Heart left ventricle (tissue), 16 donors: ENCODE measurements at regions not wholly inside any gene's neighbourhood (a gene's known extent, or its start where the extent isn't known, plus 50 kb on each side); places are given as distances from the start of the nearest gene placed in this dataset.
A peak's percentile ranks its signal among the peaks of the same experiment; 100 is the strongest.

Experiments
- ATAC-seq, 4 donors: fragments of 200-7000 bp; cut with Tn5 transposase; one replicate each; pipeline ENCODE4 v1.9.1; 2020 to 2022; ENCODE audit warnings: moderate library complexity in 4 of 4, mild to moderate bottlenecking in 3 of 4, moderate number of reproducible peaks in 1 of 4
- DNase-seq, 5 donors: peaks; one replicate each; pipeline ENCODE4 v3.0.0-alpha.2; 2020
- H3K27ac ChIP-seq, 12 donors: fragments of 200-600 bp; sonication (generic) in 4 of 12; one replicate each; pipeline versions ENCODE4 v1.5.0 to v1.8.0; 2016 to 2022; ENCODE audit warnings: mild to moderate bottlenecking in 2 of 12
- H3K27me3 ChIP-seq, 9 donors: fragments of 200-600 bp; sonication (generic) in 2 of 9; one replicate each; pipeline versions ENCODE4 v1.5.1 to v1.8.0; 2016 to 2022; ENCODE audit warnings: mild to moderate bottlenecking in 3 of 9
- H3K36me3 ChIP-seq, 9 donors: fragments of 200-600 bp; sonication (generic) in 2 of 9; one replicate each; pipeline versions ENCODE4 v1.5.0 to v1.8.0; 2018 to 2022; ENCODE audit warnings: mild to moderate bottlenecking in 2 of 9
- H3K4me1 ChIP-seq, 12 donors: fragments of 200-600 bp; sonication (generic) in 4 of 12; one replicate each; pipeline versions ENCODE4 v1.5.0 to v1.8.0; 2016 to 2022; ENCODE audit warnings: mild to moderate bottlenecking in 3 of 12
- H3K4me3 ChIP-seq, 12 donors: fragments of 200-600 bp; sonication (generic) in 4 of 12; one replicate each; pipeline versions ENCODE4 v1.5.0 to v1.8.0; 2017 to 2022; ENCODE audit warnings: mild to moderate bottlenecking in 9 of 12, moderate library complexity in 4 of 12
- H3K9me3 ChIP-seq, 12 donors: fragments of 200-600 bp; sonication (generic) in 4 of 12; one replicate each; pipeline versions ENCODE4 v1.5.0 to v1.8.0; 2016 to 2022; ENCODE audit warnings: mild to moderate bottlenecking in 1 of 12
- CTCF ChIP-seq, 12 donors: fragments of 200-600 bp; sonication (generic) in 4 of 12; IDR thresholded peaks; one replicate each; pipeline versions ENCODE4 v1.5.0 to v1.8.0; 2018 to 2022; ENCODE audit warnings: antibody characterized with exemption in 12 of 12, mild to moderate bottlenecking in 5 of 12
- POLR2A ChIP-seq, 2 donors: fragments of 450-650 bp; IDR thresholded peaks; one replicate each; pipeline ENCODE4 v1.6.1; 2017; ENCODE audit warnings: antibody characterized with exemption in 2 of 2, mild to moderate bottlenecking in 2 of 2, moderate library complexity in 2 of 2
- WGBS, 4 donors: extraction: QIAGEN DNeasy Blood & Tissue Kit in 2 of 4; methylation state at CpG; one replicate each; pipeline versions ENCODE4 v1.1.5 to v1.1.7; 2013 to 2018; 5-methylcytosine and 5-hydroxymethylcytosine counted together
- intact Hi-C, 10 donors: fragments of 100-400 bp; cut with DNase I; formaldehyde crosslinking; loops; one replicate each; pipeline versions ENCODE4 v1.11.1 to v1.14.2; 2022
- donor health status: ischemic (EF 13 %, LVEDD 7.1; RV severe dilation, severe dysfunction).
- donor health status: healthy with polysubstance abuse.
- donor health status: DM: no; HTN: yes; CAD: no.
- donor health status: DM: no; HTN: no; CAD: no.
- donor health status: ischemic (EF 25% LVEDD 6.9; RV normal size, moderate dysfunction).
- donor health status: ischemic (EF 25% LVEDD 5.7; RV mildly dilated, moderate dysfunction).
- donor health status: healthy.
- donor health status: DM: yes; HTN: yes; CAD: no.
- donor health status: ischemic (EF 35%, LVEDD 5.7; RV mildly dilated, moderate dysfunction).
- donor health status: nonischemic (EF 11% LVEDD 7.7; RV severe dilation, severe dysfunction).
- donor health status: DM: yes; HTN: yes; CAD: no.
- donor health status: PGD.
- donor health status: ischemic (EF 29% LVEDD 5.4; RV normal size, mild dysfunction).
- donor health status: nonischemic (EF 23%, LVEDD 6.1; RV moderate dilation, normal function).

GRCh38 chr2:176638167-176639015, 369.1 kb downstream of the MTX2 start:
- H3K4me1 ChIP-seq: peaks cover 0 to 10% (median 4%) of the 10 kb centered on the region in 12 donors
- H3K27me3 ChIP-seq: peaks cover 10 to 96% (median 54%) of the 10 kb centered on the region in 9 donors
- peak in 3 of 4 donors; percentile 79 to 95 (median 88) for ATAC-seq
- intact Hi-C loops: loop anchor here (1.0 to 10.0 kb wide), 11 partner anchors 76 to 512 kb away; partner anchors contain the start of gene HOXD8 (in 4 of the 10)
- peak overlapping the region; percentile 49 to 77 (median 60) for H3K4me3 ChIP-seq
- H3K9me3 ChIP-seq: no peaks in the 10 kb centered on the region
- 9 to 15% (median 12%) methylated on average over 39 of the region's 39 CpGs for WGBS, 4 donors
- DNase-seq: peak; percentile 48 to 74 (median 69)
- no peaks in the 10 kb centered on the region for H3K36me3 ChIP-seq
- peak overlapping the region in 6 of 12 donors; percentile 37 to 77 (median 58) for H3K27ac ChIP-seq
- TF ChIP-seq CTCF (IDR thresholded peaks at IDR 0.05): peak; percentile 57 to 88 (median 78)
- no peak for TF ChIP-seq POLR2A (IDR thresholded peaks at IDR 0.05)

GRCh38 chr2:176639016-176639343, 369.7 kb downstream of the MTX2 start:
- Histone ChIP-seq H3K36me3 (no peaks in the 10 kb centered on the region), H3K4me1 (peaks cover 0 to 10% (median 4%) of the 10 kb centered on the region in 12 donors), H3K4me3 (no peak overlapping the region), H3K27ac (no peak overlapping the region), H3K9me3 (no peaks in the 10 kb centered on the region), H3K27me3 (peaks cover 10 to 96% (median 59%) of the 10 kb centered on the region in 9 donors)
- intact Hi-C loops: loop anchor here (2.0 to 10.0 kb wide), 10 partner anchors 77 to 512 kb away; partner anchors contain the start of gene HOXD8 (in 4 of the 10)
- DNase-seq (no peak), ATAC-seq (no peak)
- TF ChIP-seq CTCF (IDR thresholded peaks at IDR 0.05) (no peak), POLR2A (IDR thresholded peaks at IDR 0.05) (no peak)
- 76 to 80% (median 78%) methylated on average over 7 of the region's 7 CpGs for WGBS, 4 donors

- intact Hi-C loops: loop anchor here (2.0 to 10.0 kb wide), 10 partner anchors 77 to 513 kb away; partner anchors contain the start of gene HOXD8 (in 5 of the 10)
- ATAC-seq (no peak), DNase-seq (no peak)
- Histone ChIP-seq H3K9me3 (no peaks in the 10 kb centered on the region), H3K4me1 (peaks cover 0 to 10% (median 4%) of the 10 kb centered on the region in 12 donors), H3K36me3 (no peaks in the 10 kb centered on the region), H3K4me3 (no peak overlapping the region), H3K27ac (no peak overlapping the region), H3K27me3 (peaks cover 10 to 96% (median 63%) of the 10 kb centered on the region in 9 donors)
- TF ChIP-seq CTCF (IDR thresholded peaks at IDR 0.05): no peak
- 50 to 74% (median 63%) methylated on average over 5 of the region's 5 CpGs for WGBS, 4 donors
Observed at GRCh38 chr2:176639671-176640070, 370.4 kb downstream of the MTX2 start.

- DNase-seq (no peak), ATAC-seq (no peak)
- TF ChIP-seq CTCF (IDR thresholded peaks at IDR 0.05): no peak
- TF ChIP-seq POLR2A (IDR thresholded peaks at IDR 0.05): no peak
- Histone ChIP-seq H3K9me3 (no peaks in the 10 kb centered on the region), H3K4me1 (peaks cover 0 to 10% (median 4%) of the 10 kb centered on the region in 12 donors), H3K27me3 (peaks cover 10 to 95% (median 63%) of the 10 kb centered on the region in 9 donors), H3K4me3 (no peak overlapping the region), H3K36me3 (no peaks in the 10 kb centered on the region), H3K27ac (no peak overlapping the region)
- WGBS, 4 donors: 87 to 96% (median 90%) methylated on average over 2 of the region's 2 CpGs
- intact Hi-C loops: loop anchor here in 2 of 10 donors (5.0 to 10.0 kb wide), 2 partner anchors 187 to 514 kb away; partner anchors contain the start of gene HOXD8 (in 1 of the 2)
Observed at GRCh38 chr2:176641436-176641835, 372.2 kb downstream of the MTX2 start.
